GM19240 (cell line): ENCODE measurements at regions not wholly inside any gene's neighbourhood (a gene's known extent, or its start where the extent isn't known, plus 50 kb on each side); places are given as distances from the start of the nearest gene placed in this dataset.
A peak's percentile ranks its signal among the peaks of the same experiment; 100 is the strongest.

Source experiments
- DNase-seq: peaks from one replicate; pipeline ENCODE4 v3.0.0; 2011; ENCODE audit warnings: low spot score; ENCODE audit not compliant: insufficient read length

GRCh38 chrX:147693511-147693910 lies 218.2 kb upstream of the FMR1 start:
- DNase-seq = no peak

- no peak for DNase-seq
Measured at GRCh38 chrX:147699061-147699460, 212.7 kb upstream of the FMR1 start.

DNA sequence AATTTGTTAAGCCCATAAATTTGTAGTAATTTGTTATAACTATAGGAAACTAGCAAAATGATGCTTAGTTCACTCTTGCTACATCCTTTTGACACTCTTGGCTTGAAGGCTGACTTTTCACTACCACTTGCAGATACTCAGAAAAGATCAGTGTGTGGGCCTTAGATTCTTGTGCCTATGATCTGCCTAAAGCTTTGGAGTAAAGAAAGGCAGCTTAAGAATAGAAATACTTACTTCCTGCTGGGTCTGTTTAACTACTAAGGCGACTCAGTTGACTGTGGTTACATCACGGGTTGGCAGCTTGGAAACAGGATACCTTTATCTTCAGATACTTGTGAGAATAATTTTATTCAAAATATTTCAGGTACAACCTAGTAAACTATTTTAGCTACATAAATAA lies 201.4 kb upstream of the FMR1 start:
- no peak for DNase-seq

GRCh38 chrX:147733369-147733768 lies 178.3 kb upstream of the FMR1 start:
- DNase-seq = no peak

DNA sequence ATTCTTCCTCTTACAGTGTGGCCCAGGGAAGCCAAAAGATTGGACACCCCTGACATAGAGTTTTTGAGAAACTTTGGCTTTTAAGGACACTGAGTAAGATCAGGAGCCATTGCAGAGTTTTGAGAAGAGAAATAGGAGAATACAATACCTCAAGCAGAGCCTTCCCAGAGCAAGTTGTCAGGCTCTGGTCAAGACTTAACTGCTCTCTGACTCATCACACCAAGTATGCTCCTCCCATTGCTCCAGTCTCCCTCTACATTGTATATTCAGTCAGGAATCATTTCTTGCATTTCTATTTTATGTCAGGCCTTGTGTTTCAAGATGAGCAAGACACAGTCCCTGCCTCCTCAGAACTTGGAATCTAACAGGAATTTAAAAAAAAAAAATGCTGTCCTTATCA lies 176.4 kb upstream of the FMR1 start:
- DNase-seq = no peak

- no peak for DNase-seq
Measured at GRCh38 chrX:147736045-147736444, 175.7 kb upstream of the FMR1 start.

DNA sequence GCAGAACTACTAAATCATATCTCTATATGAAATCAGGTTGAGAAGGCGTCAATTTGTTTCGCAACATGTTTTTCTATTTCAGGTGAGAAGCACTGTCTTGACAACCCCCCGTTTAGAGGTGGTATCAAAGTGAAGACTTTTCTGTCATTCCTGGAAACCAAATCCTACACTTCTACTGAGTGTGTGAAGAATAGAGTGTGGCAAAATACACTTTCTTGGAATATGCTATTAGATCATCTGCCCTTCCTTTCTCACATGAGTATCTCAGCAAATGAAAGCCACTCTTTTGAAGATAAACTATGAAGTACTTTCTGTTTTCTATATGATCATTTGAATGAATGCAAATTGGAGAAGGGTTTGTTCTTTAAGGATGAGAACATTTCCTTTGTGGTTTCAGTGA lies 174.0 kb upstream of the FMR1 start:
- no peak for DNase-seq

- no peak for DNase-seq
Measured at GRCh38 chrX:147738265-147738664, 173.5 kb upstream of the FMR1 start.

DNA sequence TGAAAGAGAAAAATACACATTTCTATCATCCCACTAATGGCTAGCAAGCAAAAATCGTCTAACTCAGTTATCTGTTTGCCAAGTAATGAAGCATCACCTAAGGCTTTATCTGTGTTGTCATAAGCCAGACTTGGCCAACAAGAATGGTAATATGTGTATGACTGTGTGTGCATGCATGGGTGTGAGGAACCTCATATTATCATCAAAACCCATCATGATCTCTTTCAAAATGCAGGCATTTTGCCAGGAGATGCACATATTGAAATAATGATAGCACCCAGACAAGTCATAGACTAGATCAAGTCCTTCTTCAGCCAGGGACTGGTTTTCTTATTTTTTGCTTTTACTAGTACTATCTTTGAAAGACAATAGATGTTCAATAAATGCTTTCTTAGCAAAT lies 172.5 kb upstream of the FMR1 start:
- no peak for DNase-seq

- DNase-seq = no peak
Measured at GRCh38 chrX:147741776-147742175, 169.9 kb upstream of the FMR1 start.

- no peak for DNase-seq
Measured at GRCh38 chrX:147749308-147749707, 162.4 kb upstream of the FMR1 start.

DNA sequence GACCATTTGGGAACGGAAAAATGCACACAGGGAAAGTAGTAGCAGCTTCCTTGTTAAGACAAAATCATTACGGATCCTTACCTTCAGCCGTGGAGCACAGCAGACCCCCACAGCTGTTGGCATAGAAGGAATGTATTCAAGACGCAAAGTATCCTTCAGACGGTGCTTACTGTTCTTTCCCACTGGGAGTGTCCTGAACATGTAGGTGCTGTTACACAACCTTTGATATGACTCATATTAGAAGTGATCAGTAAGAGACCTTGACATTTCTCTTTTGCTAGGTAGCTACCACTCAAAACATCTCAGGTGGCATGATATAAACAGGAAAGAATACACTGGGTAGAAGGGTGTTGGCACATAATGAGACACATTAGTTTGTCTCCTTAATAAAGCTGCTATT lies 154.0 kb upstream of the FMR1 start:
- DNase-seq = no peak

DNA sequence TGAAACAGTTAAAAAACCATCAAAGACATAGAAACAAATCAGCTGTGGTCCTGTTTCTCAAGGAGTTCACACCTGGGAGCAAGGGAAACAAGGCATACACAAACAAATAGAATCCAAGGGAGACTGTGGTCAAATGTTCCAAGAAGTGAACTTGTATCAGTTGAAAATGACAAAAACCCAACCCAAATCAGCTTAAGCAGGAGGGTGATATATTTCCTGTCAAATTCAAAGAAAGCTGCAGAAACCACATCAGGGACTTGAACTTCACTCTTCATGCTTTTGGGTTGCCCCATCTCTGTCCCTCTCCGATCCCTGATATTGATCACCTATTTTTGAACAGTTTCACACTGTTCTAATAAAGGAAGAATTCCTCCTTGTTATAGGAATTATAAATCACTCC lies 148.6 kb upstream of the FMR1 start:
- no peak for DNase-seq

- no peak for DNase-seq
Measured at GRCh38 chrX:147764868-147765267, 146.9 kb upstream of the FMR1 start.

GRCh38 chrX:147770858-147771257 lies 140.9 kb upstream of the FMR1 start:
- no peak for DNase-seq

DNA sequence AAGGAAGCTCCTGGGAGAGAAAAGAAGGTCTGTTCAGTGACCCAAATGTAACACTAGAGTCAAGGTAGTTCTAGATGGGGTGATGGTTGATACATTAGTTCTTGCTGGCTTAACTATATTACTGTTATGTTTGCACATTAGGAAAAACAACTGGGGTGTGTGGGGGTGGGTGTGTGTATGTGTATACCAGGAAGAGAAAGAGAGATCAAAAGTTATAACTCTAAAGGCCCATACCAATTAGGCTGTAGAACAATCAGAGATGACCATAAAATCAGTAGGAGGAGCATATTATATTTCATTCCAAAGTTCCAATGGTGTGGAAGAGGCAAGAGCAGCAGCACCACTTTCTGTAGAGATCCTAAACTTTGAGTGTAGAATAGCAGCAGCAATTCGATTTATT lies 134.7 kb upstream of the FMR1 start:
- no peak for DNase-seq

- no peak for DNase-seq
Measured at GRCh38 chrX:147779173-147779572, 132.5 kb upstream of the FMR1 start.

GRCh38 chrX:147781844-147782243 lies 129.9 kb upstream of the FMR1 start:
- no peak for DNase-seq

DNA sequence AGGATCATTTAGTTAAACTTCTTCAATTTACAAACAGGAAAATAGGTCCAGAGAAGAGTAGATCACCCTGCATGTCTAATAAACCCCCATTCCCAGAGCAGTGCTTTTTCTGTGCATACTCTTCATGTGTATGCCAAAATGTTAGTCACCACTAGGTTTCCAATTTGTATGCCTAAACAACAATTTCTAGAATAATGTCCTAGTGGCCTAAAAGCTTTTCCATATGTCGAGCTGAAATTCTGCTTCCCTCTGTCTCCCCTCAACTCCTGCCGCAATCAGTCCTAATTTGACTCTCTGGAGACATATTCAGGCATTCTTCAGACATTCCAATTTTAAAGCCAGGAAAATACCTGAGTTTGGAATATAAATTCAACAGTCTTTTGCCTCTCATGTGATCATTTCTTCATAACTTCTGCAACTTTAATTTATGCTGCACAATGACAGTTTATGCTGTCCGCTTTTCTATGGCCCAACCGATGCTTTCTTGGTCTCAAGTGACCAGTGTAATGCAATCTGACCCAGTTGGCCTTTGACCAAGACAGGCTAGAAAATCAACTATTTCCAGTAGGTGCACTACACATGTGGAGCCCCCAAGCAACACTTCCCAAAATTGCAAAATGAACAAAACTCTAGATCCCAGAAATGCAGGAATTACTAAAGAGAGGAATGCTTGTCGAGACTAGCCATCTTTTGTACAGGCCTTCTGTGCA lies 122.9 kb upstream of the FMR1 start:
- no peak for DNase-seq

DNA sequence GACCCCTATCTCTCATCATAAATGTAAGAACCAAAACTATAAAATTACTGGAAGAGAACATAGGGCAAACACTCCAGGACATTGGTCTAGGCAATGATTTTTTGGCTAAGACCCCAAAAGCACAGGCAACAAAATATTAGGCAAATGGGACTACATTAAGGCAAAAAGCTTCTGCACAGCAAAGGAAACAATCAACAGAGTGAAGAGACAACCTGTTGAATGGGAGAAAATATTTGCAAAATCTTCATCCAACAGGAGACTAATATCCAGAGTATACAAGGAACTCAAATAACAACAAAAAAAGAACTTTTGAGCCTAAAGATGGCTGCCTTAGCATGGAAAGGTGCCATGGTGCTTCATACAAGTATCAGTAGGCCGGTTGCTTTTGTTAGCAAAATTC lies 111.1 kb upstream of the FMR1 start:
- DNase-seq = no peak

DNA sequence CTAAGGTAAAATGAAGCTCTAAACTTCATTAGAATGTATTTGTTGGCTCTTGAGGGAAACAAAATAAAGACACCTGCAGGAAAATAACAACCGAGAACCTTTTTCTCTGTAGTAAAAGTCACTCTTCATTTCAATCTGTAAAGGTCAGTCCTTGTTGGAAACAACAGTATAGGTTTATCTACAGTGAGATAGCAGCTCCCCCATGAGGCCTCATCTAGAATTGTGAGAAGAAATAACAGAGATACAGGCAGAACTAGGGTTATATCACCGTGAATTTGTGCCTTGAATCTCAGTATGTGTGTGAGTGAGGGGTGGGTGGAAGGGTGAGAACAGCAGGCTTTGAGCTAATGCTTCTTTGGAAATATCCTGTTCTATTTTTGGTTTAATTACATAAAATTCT lies 107.8 kb upstream of the FMR1 start:
- DNase-seq = peak; percentile 4

DNA sequence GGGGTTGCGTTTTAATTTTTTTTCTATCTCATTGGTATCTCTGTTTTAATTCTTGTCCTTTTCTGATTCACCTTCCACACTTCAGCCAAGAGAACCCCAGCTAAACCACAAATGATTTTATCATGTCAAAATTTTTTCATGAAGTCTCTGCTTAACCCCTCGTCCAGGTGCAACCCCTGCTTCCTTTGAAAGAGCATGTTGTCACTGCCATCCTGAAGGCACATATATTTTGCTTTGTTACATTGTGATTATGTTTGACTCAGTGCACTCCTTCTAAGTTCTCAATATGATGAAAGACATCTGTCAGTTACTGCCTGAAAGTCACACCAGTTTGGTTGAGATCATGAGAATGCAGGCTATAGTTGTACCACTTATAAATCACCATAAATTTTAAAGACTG lies 99.9 kb upstream of the FMR1 start:
- no peak for DNase-seq

GRCh38 chrX:147827070-147827469 lies 84.6 kb upstream of the FMR1 start:
- no peak for DNase-seq

GRCh38 chrX:147828719-147829118 lies 83.0 kb upstream of the FMR1 start:
- no peak for DNase-seq
